Ishikawa (cell line): ENCODE measurements at regions not wholly inside any gene's neighbourhood (a gene's known extent, or its start where the extent isn't known, plus 50 kb on each side); places are given as distances from the start of the nearest gene placed in this dataset.

Experiments used
- CEBPB ChIP-seq: IDR thresholded peaks from 2 replicates; pipeline ENCODE4 v1.6.1; 2012
- CREB1 ChIP-seq: IDR thresholded peaks from 2 replicates; pipeline ENCODE4 v1.6.1; 2012; ENCODE audit warnings: low read depth
- EGR1 ChIP-seq: IDR thresholded peaks from 2 replicates; pipeline ENCODE4 v1.6.1; 2012
- EP300 ChIP-seq: IDR thresholded peaks from 2 replicates; pipeline ENCODE4 v1.6.1; 2012; ENCODE audit warnings: borderline replicate concordance
- FOXM1 ChIP-seq: IDR thresholded peaks from 2 replicates; pipeline ENCODE4 v1.6.1; 2012; ENCODE audit warnings: low read depth, borderline replicate concordance
- MAX ChIP-seq: IDR thresholded peaks from 2 replicates; pipeline ENCODE4 v1.6.1; 2012
- NFIC ChIP-seq: IDR thresholded peaks from 2 replicates; pipeline ENCODE4 v1.6.1; 2012
- RAD21 ChIP-seq: IDR thresholded peaks from 2 replicates; pipeline ENCODE4 v1.6.1; 2012; ENCODE audit warnings: low read depth
- REST ChIP-seq: IDR thresholded peaks from 2 replicates; pipeline ENCODE4 v1.6.1; 2012; ENCODE audit warnings: low read depth, mild to moderate bottlenecking
- TAF1 ChIP-seq: IDR thresholded peaks from 2 replicates; pipeline ENCODE4 v1.6.1; 2012; ENCODE audit warnings: low read depth, mild to moderate bottlenecking
- TCF12 ChIP-seq: IDR thresholded peaks from 2 replicates; pipeline ENCODE4 v1.6.1; 2012; ENCODE audit warnings: low read depth
- TEAD4 ChIP-seq: IDR thresholded peaks from 2 replicates; pipeline ENCODE4 v1.6.1; 2012
- USF1 ChIP-seq: IDR thresholded peaks from 2 replicates; pipeline ENCODE4 v1.6.1; 2012
- YY1 ChIP-seq: IDR thresholded peaks from 2 replicates; pipeline ENCODE4 v1.6.1; 2012; ENCODE audit warnings: low read depth
- ZBTB7A ChIP-seq: IDR thresholded peaks from 2 replicates; pipeline ENCODE4 v1.6.1; 2012; ENCODE audit warnings: low read depth

GRCh38 chr22:27137871-27138337 is 480.5 kb downstream of the MIAT start:
- no peak for TF ChIP-seq REST

- TF ChIP-seq TEAD4 (no peak), REST (no peak), USF1 (no peak), TCF12 (no peak), YY1 (no peak), ZBTB7A (no peak), CREB1 (no peak), EP300 (no peak), FOXM1 (no peak), NFIC (no peak), TAF1 (no peak)
Observed at GRCh38 chr22:27138471-27138870, 481.1 kb downstream of the MIAT start.

GRCh38 chr22:27139935-27140511 is 482.6 kb downstream of the MIAT start:
- no peak for TF ChIP-seq EP300
- no peak for TF ChIP-seq NFIC
- TF ChIP-seq MAX, result no peak
- TF ChIP-seq TCF12, result no peak
- TF ChIP-seq EGR1, result no peak
- TF ChIP-seq CREB1, result no peak
- no peak for TF ChIP-seq FOXM1
- no peak for TF ChIP-seq YY1
- no peak for TF ChIP-seq TEAD4
- no peak for TF ChIP-seq TAF1
- no peak for TF ChIP-seq REST
- no peak for TF ChIP-seq USF1
- no peak for TF ChIP-seq CEBPB
- TF ChIP-seq RAD21, result no peak
- TF ChIP-seq ZBTB7A, result no peak

GRCh38 chr22:27142286-27142685 is 484.9 kb downstream of the MIAT start:
- TF ChIP-seq TEAD4 (no peak), NFIC (no peak), CREB1 (no peak), TCF12 (no peak), RAD21 (no peak), YY1 (no peak), MAX (no peak), EGR1 (no peak), USF1 (no peak), CEBPB (no peak), REST (no peak), EP300 (no peak), TAF1 (no peak), FOXM1 (no peak), ZBTB7A (no peak)
